LNCaP clone FGC (cell line): ENCODE measurements at regions not wholly inside any gene's neighbourhood (a gene's known extent, or its start where the extent isn't known, plus 50 kb on each side); places are given as distances from the start of the nearest gene placed in this dataset.
"Not testable (repeated sequence)": the region's sequence is repeated elsewhere in the genome, so short reads cannot be mapped to it uniquely, and the experiment has no call there.

Experiments used
- DNase-seq: peaks from one replicate; pipeline ENCODE4 v3.0.0-alpha.2; 2011; ENCODE audit warnings: low read depth
- H3K4me3 ChIP-seq: 2 replicates; pipeline ENCODE4 v1.5.1; 2011; ENCODE audit warnings: mild to moderate bottlenecking, low read depth, low read length, control low read depth
- TF ChIP-seq, protein P1 (sequence below): IDR thresholded peaks from 2 replicates; pipeline ENCODE4 v1.5.1; 2012; ENCODE audit warnings: mild to moderate bottlenecking; ENCODE audit not compliant: control insufficient read depth, insufficient read depth; ENCODE audit errors: extremely low read depth

GRCh38 chr2:209269024-209269423 lies 154.8 kb upstream of the MAP2 start:
- H3K4me3 ChIP-seq, result no peak overlapping the region
- no peak for DNase-seq
- TF ChIP-seq, protein P1, sequence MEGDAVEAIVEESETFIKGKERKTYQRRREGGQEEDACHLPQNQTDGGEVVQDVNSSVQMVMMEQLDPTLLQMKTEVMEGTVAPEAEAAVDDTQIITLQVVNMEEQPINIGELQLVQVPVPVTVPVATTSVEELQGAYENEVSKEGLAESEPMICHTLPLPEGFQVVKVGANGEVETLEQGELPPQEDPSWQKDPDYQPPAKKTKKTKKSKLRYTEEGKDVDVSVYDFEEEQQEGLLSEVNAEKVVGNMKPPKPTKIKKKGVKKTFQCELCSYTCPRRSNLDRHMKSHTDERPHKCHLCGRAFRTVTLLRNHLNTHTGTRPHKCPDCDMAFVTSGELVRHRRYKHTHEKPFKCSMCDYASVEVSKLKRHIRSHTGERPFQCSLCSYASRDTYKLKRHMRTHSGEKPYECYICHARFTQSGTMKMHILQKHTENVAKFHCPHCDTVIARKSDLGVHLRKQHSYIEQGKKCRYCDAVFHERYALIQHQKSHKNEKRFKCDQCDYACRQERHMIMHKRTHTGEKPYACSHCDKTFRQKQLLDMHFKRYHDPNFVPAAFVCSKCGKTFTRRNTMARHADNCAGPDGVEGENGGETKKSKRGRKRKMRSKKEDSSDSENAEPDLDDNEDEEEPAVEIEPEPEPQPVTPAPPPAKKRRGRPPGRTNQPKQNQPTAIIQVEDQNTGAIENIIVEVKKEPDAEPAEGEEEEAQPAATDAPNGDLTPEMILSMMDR, result no peak

- no peak overlapping the region for H3K4me3 ChIP-seq
- TF ChIP-seq, protein P1, result no peak
- DNase-seq, result peak; percentile 74
Measured at GRCh38 chr2:209276000-209276399, 147.8 kb upstream of the MAP2 start.

- H3K4me3 ChIP-seq, result no peak overlapping the region
- DNase-seq, result no peak
- TF ChIP-seq, protein P1, result no peak
Measured at GRCh38 chr2:209277444-209277843, 146.4 kb upstream of the MAP2 start.

DNA sequence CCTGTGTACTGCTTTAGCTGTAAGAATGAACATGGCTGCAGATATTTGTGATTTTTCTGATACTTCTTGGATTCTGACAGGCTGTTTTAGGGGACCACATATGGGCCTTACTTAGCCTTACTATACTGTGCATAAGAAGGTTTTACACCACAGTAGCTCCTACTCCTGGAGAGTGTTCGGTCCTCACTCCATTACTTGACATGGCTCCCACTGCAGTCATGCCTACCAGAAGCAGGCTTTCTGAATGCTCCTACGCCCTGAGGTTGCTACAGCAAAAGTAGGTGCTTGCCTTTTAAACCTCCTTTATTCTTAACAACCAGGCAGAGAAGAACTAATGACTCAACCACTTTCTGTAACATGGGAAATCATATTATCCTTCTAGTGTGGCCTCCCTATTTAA lies 125.2 kb upstream of the MAP2 start:
- no peak for DNase-seq
- TF ChIP-seq, protein P1, result no peak
- no peak overlapping the region for H3K4me3 ChIP-seq

DNA sequence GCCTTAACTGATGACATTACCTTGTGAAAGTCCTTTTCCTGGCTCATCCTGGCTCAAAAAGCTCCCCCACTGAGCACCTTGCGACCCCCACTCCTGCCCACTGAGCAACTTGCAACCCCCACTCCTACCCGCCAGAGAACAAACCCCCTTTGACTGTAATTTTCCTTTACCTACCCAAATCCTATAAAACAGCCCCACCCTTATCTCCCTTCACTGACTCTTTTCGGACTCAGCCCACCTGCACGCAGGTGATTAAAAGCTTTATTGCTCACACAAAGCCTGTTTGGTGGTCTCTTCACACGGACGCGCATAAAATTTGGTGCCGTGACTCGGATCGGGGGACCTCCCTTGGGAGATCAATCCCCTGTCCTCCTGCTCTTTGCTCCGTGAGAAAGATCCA lies 124.4 kb upstream of the MAP2 start:
- not testable (repeated sequence) for H3K4me3 ChIP-seq

DNA sequence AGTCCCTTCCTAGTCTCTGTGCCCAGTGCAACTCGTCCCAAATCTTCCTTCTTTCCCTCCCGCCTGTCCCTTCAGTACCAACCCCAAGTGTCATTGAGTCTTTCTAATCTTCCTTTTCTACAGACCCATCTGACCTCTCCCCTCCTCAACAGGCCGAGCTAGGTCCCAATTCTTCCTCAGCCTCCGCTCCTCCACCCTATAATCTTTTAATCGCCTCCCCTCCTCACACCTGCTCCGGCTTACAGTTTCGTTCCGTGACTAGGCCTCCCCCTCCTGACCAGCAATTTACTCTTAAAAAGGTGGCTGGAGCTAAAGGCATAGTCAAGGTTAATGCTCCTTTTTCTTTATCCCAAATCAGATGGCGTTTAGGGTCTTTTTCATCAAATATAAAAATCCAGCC lies 123.1 kb upstream of the MAP2 start:
- H3K4me3 ChIP-seq, DNase-seq: not testable (repeated sequence)

More for the DNA sequence above, 124.4 kb upstream of the MAP2 start:
- DNase-seq, result not testable (repeated sequence)

DNA sequence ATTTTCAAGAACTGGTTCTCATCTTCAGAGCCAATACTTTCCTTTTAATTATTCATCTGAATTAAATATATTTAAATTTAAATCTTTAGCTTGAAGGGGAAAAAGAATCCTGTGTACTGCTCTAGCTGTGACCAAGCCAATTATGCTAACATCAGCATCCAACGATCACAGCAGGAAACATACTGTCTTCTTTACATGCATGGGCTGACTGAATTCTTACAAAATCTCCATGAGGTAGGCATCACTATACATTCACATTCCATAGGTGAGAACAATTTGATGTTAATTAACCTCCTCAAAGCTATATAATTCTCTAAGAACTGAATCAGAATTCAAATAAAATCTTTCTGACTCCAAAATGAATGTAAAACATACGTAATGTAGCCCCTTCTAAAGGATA lies 118.8 kb upstream of the MAP2 start:
- DNase-seq, result no peak
- no peak overlapping the region for H3K4me3 ChIP-seq
- TF ChIP-seq, protein P1, result no peak

DNA sequence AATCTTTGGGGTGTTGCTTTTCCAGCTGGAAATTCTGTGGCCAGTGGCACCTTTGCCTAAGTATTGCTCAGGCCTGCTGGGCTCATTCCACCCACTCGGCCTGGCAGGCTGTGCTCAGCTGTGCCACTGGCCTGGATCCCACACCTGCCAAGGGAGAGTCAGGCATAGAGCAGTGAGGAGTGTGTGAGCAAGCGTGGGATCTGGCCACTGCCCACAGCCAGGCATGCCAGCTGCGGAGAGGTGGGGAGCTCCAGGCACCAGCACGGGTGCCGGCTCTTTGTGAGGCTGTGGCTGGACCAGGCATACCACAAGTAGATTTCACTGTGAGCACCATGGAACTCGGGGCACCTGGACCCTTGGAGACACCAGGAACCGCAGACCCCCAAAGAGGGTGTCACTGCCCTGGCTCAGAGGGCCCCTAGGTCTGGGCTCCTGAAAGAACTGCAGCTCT lies 118.1 kb upstream of the MAP2 start:
- TF ChIP-seq, protein P1, result no peak
- no peak overlapping the region for H3K4me3 ChIP-seq
- no peak for DNase-seq
